ENCODE measurements at regions not wholly inside any gene's neighbourhood (a gene's known extent, or its start where the extent isn't known, plus 50 kb on each side); places are given as distances from the start of the nearest gene placed in this dataset.

DNA sequence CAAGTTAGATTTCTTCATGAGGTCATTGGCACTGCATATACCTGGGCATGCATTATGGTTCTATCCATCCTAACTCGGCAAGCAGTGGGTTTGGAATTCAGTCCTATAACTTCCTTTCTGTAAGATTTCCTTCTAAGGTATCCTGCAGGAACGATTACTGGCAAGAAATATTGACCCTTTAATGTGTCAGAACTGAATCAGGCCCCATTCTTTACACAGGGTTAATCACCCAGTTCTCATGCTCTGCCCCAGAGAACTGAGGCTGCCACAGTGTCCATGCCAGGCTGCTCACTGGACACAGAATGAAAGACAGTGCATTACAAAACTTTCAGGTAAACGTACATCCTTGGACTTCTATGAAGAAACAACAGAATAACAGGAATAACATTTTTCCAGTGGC is 108.9 kb downstream of the RPL22L1 start (continued):
- TF ChIP-seq, protein P1, sequence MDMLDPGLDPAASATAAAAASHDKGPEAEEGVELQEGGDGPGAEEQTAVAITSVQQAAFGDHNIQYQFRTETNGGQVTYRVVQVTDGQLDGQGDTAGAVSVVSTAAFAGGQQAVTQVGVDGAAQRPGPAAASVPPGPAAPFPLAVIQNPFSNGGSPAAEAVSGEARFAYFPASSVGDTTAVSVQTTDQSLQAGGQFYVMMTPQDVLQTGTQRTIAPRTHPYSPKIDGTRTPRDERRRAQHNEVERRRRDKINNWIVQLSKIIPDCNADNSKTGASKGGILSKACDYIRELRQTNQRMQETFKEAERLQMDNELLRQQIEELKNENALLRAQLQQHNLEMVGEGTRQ (IDR thresholded peaks at IDR 0.05; ENCODE audit: borderline replicate concordance, low read depth, low read length), result no peak
- TF ChIP-seq SIN3A (IDR thresholded peaks at IDR 0.05; ENCODE audit: borderline replicate concordance, low read depth, low read length), result no peak
- no peak for TF ChIP-seq FOXJ3 (CRISPR knock-in tag; IDR thresholded peaks at IDR 0.05)

DNA sequence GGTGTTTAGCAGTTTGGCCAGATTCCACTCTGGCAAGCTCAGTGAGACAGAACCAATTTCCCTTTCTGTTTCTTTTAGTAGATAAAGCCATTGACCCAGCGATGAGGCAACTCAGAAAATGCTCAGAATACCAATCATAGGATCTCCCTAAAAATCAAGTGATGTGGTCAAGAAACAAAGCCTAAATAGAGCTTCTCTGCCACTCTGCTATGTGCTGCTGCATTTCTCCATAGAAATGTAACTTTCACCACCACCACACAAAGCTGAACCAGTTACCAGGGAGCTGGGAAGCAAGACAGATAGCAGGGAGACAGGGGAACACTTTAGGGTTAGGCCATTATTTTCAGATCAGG is 109.8 kb downstream of the RPL22L1 start:
- POLR2A ChIA-PET, result no interaction called here
- CTCF ChIA-PET, result interaction anchor here (0.6 kb wide), 2 partner anchors 32 to 354 kb away, joined by 3 read pairs; no protein-coding TSS in a partner anchor
- H3K27ac ChIP-seq (ENCODE audit: low read depth in 2 of 2, low read length in 1 of 2), result no peak overlapping the region

More for the DNA sequence above, 109.8 kb downstream of the RPL22L1 start:
- no peaks in the 10 kb centered on the region for H3K79me2 ChIP-seq (ENCODE audit: insufficient read depth)
- no peak overlapping the region for H3K4me3 ChIP-seq (ENCODE audit: low read depth in 2 of 2, low read length in 1 of 2)
- no peaks in the 10 kb centered on the region for H3K9me2 ChIP-seq
- TF ChIP-seq JUND (IDR thresholded peaks at IDR 0.05), result no peak
- no peak for TF ChIP-seq ELF1 (IDR thresholded peaks at IDR 0.05)
- no peak for TF ChIP-seq FOXJ3 (CRISPR knock-in tag; IDR thresholded peaks at IDR 0.05)
- no peak for TF ChIP-seq EP300 (IDR thresholded peaks at IDR 0.05; ENCODE audit: borderline replicate concordance in 1 of 2, low read depth in 1 of 2, low read length in 1 of 2)
- TF ChIP-seq, protein P2, sequence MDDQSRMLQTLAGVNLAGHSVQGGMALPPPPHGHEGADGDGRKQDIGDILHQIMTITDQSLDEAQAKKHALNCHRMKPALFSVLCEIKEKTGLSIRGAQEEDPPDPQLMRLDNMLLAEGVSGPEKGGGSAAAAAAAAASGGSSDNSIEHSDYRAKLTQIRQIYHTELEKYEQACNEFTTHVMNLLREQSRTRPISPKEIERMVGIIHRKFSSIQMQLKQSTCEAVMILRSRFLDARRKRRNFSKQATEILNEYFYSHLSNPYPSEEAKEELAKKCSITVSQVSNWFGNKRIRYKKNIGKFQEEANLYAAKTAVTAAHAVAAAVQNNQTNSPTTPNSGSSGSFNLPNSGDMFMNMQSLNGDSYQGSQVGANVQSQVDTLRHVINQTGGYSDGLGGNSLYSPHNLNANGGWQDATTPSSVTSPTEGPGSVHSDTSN (IDR thresholded peaks at IDR 0.05), result no peak
- TF ChIP-seq, protein P3, sequence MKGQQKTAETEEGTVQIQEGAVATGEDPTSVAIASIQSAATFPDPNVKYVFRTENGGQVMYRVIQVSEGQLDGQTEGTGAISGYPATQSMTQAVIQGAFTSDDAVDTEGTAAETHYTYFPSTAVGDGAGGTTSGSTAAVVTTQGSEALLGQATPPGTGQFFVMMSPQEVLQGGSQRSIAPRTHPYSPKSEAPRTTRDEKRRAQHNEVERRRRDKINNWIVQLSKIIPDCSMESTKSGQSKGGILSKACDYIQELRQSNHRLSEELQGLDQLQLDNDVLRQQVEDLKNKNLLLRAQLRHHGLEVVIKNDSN (IDR thresholded peaks at IDR 0.05; ENCODE audit: borderline replicate concordance, low read depth), result no peak
- TF ChIP-seq MXI1 (IDR thresholded peaks at IDR 0.05; ENCODE audit: low read depth, low read length), result no peak
- TF ChIP-seq EZH2phosphoT487 (IDR thresholded peaks at IDR 0.05; ENCODE audit: borderline replicate concordance, low read depth), result no peak
- TF ChIP-seq TAF1 (IDR thresholded peaks at IDR 0.05; ENCODE audit: borderline replicate concordance, low read depth, low read length), result no peak
- TF ChIP-seq NRF1 (IDR thresholded peaks at IDR 0.05; ENCODE audit: low read depth, low read length), result no peak
- TF ChIP-seq FOSL2 (IDR thresholded peaks at IDR 0.05; ENCODE audit: borderline replicate concordance, low read depth), result no peak
- no peak for TF ChIP-seq SIN3A (IDR thresholded peaks at IDR 0.05; ENCODE audit: borderline replicate concordance, low read depth, low read length)
- TF ChIP-seq, protein P4, sequence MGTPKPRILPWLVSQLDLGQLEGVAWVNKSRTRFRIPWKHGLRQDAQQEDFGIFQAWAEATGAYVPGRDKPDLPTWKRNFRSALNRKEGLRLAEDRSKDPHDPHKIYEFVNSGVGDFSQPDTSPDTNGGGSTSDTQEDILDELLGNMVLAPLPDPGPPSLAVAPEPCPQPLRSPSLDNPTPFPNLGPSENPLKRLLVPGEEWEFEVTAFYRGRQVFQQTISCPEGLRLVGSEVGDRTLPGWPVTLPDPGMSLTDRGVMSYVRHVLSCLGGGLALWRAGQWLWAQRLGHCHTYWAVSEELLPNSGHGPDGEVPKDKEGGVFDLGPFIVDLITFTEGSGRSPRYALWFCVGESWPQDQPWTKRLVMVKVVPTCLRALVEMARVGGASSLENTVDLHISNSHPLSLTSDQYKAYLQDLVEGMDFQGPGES (IDR thresholded peaks at IDR 0.05; ENCODE audit: low read depth, low read length), result no peak
- TF ChIP-seq MEF2A (IDR thresholded peaks at IDR 0.05; ENCODE audit: borderline replicate concordance, low read depth), result no peak
- no peak for TF ChIP-seq GATA2 (CRISPR knock-in tag; IDR thresholded peaks at IDR 0.05)
- no peak for TF ChIP-seq CHD2 (IDR thresholded peaks at IDR 0.05; ENCODE audit: low read length, partially characterized antibody)
- TF ChIP-seq, protein P5, sequence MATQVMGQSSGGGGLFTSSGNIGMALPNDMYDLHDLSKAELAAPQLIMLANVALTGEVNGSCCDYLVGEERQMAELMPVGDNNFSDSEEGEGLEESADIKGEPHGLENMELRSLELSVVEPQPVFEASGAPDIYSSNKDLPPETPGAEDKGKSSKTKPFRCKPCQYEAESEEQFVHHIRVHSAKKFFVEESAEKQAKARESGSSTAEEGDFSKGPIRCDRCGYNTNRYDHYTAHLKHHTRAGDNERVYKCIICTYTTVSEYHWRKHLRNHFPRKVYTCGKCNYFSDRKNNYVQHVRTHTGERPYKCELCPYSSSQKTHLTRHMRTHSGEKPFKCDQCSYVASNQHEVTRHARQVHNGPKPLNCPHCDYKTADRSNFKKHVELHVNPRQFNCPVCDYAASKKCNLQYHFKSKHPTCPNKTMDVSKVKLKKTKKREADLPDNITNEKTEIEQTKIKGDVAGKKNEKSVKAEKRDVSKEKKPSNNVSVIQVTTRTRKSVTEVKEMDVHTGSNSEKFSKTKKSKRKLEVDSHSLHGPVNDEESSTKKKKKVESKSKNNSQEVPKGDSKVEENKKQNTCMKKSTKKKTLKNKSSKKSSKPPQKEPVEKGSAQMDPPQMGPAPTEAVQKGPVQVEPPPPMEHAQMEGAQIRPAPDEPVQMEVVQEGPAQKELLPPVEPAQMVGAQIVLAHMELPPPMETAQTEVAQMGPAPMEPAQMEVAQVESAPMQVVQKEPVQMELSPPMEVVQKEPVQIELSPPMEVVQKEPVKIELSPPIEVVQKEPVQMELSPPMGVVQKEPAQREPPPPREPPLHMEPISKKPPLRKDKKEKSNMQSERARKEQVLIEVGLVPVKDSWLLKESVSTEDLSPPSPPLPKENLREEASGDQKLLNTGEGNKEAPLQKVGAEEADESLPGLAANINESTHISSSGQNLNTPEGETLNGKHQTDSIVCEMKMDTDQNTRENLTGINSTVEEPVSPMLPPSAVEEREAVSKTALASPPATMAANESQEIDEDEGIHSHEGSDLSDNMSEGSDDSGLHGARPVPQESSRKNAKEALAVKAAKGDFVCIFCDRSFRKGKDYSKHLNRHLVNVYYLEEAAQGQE (IDR thresholded peaks at IDR 0.05; ENCODE audit: low read depth, low read length), result no peak
- TF ChIP-seq ZBTB33 (IDR thresholded peaks at IDR 0.05; ENCODE audit: borderline replicate concordance, low read depth), result no peak
- no peak for TF ChIP-seq RFX5 (IDR thresholded peaks at IDR 0.05; ENCODE audit: low read length)
- no peak for DNase-seq
- H3K4me1 ChIP-seq (ENCODE audit: control insufficient read depth in 1 of 2, insufficient read depth in 2 of 2, low read depth in 1 of 2, low read length in 1 of 2), result peaks cover 5 to 14% of the 10 kb centered on the region in 2 experiments; a peak in 2 of 4 replicates
- H3K9ac ChIP-seq, result no peak overlapping the region
- H3K36me3 ChIP-seq (replicated peaks in 1 of 2; ENCODE audit: control insufficient read depth in 1 of 2, insufficient read depth in 2 of 2, low read length in 1 of 2), result no peaks in the 10 kb centered on the region
- 75% methylated on average over 1 of the region's 1 CpG for WGBS (ENCODE audit: low lambda C conversion rate)
- H3K27me3 ChIP-seq (ENCODE audit: insufficient read depth), result no peaks in the 10 kb centered on the region
- no peaks in the 10 kb centered on the region for H3F3A ChIP-seq (replicated peaks; ENCODE audit: insufficient read depth)
- no peaks in the 10 kb centered on the region for H3K9me3 ChIP-seq
- no peak overlapping the region for H3K4me2 ChIP-seq
- H2AFZ ChIP-seq (ENCODE audit: low read depth), result peak overlapping the region; percentile 4; the same call in 1 of the 2 replicates
- H4K20me1 ChIP-seq (ENCODE audit: insufficient read depth), result no peaks in the 10 kb centered on the region

Data from SK-N-SH (cell line).